HUES64 (cell line): ENCODE measurements at regions not wholly inside any gene's neighbourhood (a gene's known extent, or its start where the extent isn't known, plus 50 kb on each side); places are given as distances from the start of the nearest gene placed in this dataset.

Experiments used
- H3K27ac ChIP-seq: 2 replicates; pipeline ENCODE4 v1.7.0; 2013; ENCODE audit warnings: low read depth, low read length, inconsistent platforms
- H3K27me3 ChIP-seq: 2 replicates; pipeline ENCODE4 v1.6.1; 2013; ENCODE audit warnings: mild to moderate bottlenecking, low read length; ENCODE audit not compliant: insufficient read depth
- H3K36me3 ChIP-seq: 2 replicates; pipeline ENCODE4 v1.6.1; 2013; ENCODE audit warnings: mild to moderate bottlenecking, low read length; ENCODE audit not compliant: insufficient read depth
- H3K4me1 ChIP-seq: 2 replicates; pipeline ENCODE4 v1.6.1; 2013; ENCODE audit warnings: mild to moderate bottlenecking, low read length, moderate library complexity; ENCODE audit not compliant: insufficient read depth
- H3K4me3 ChIP-seq: 2 replicates; pipeline ENCODE4 v1.5.1; 2013; ENCODE audit warnings: mild to moderate bottlenecking, low read length, moderate library complexity
- H3K9ac ChIP-seq: 2 replicates; pipeline ENCODE4 v1.6.1; 2013; ENCODE audit warnings: mild to moderate bottlenecking, low read depth, low read length
- H3K9me3 ChIP-seq: 2 replicates; pipeline ENCODE4 v1.6.1; 2013; ENCODE audit warnings: low read depth, low read length; ENCODE audit not compliant: insufficient read depth
- WGBS: fragments of 150-250, 120-280 bp; methylation state at CpG from one replicate; pipeline ENCODE4 v1.1.7; 2013; ENCODE audit warnings: missing lambda C conversion rate; 5-methylcytosine and 5-hydroxymethylcytosine counted together

DNA sequence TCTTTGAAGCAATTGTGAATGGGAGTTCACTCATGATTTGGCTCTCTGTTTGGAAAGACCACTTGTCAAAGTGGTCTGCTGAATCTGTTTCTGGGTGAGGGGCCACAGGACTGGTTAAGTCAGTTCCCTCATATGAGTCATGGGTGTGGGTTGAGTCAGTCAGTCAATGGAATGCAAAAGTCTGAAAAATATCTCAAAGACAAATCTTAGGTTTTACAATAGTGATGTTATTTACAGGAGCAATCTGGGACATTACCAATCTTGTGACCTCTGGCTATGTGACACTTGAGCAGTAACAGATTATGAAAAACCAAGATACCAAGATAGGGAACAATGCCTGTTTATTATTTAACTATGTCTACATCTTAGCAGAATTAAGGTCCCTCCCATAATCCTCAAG, 311.6 kb downstream of the AASDHPPT start:
- H3K9me3 ChIP-seq = 0 out of 2 replicates have a peak, but pooled peaks cover 3% of the 10 kb centered on the region
- H3K4me3 ChIP-seq = no peak overlapping the region
- no peaks in the 10 kb centered on the region for H3K27me3 ChIP-seq
- H3K36me3 ChIP-seq = no peaks in the 10 kb centered on the region
- H3K27ac ChIP-seq = no peak overlapping the region
- H3K9ac ChIP-seq = no peak overlapping the region
- H3K4me1 ChIP-seq = peaks cover 18% of the 10 kb centered on the region

DNA sequence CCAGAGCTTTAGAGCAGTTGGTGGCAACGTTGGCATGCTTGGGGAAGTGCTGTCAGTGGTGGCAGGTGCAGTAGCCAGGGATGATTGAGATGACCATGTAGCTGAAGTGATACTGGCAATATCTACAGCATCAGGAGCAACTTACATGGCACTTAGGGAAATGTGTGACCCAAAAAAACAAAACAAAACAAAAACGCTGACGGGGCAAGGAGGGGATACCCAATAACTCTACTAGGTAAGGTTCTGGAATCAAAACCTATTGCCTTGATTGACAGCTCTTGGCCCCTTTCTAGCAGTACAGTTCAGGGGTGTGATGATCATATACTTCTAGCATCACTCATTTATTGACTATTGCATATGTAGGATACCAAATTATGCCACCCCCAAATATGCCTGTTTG, 312.6 kb downstream of the AASDHPPT start:
- no peak overlapping the region for H3K4me3 ChIP-seq
- no peak overlapping the region for H3K27ac ChIP-seq
- H3K9me3 ChIP-seq = 0 out of 2 replicates have a peak, but pooled peaks cover 3% of the 10 kb centered on the region
- 91% methylated on average over 3 of the region's 3 CpGs for WGBS
- no peaks in the 10 kb centered on the region for H3K27me3 ChIP-seq
- H3K9ac ChIP-seq = no peak overlapping the region
- H3K36me3 ChIP-seq = no peaks in the 10 kb centered on the region
- peaks cover 14% of the 10 kb centered on the region for H3K4me1 ChIP-seq

DNA sequence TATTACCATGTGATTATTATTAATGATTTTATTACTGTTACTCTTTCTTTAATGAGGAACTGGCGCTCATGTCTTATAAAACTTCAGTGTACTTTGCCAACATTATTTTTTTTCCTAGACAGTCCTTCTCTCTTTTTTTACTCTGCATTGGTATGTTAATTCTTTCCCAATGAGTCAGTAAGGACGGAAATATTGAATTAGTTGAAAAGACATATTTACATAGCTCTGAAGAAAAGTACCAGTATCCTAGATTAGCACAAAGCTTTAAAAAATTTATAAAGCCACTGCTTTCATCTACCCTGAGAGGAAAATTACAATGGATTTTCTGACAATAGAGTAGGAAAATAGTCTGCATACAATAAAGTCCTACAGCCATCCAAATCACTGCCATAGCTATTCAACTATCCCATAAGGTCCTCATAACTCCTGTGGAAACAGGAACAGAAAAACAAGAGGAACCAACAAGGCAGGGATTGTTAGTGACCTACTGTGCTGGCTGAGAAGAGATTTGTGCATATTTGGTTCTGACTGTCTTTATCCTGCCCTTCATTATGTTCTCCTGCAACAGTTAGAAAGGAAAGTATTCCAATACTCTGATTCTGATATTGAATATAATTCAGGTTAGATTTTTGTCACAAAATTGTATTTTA, 314.4 kb downstream of the AASDHPPT start:
- Histone ChIP-seq H3K36me3 (no peaks in the 10 kb centered on the region), H3K9ac (no peak overlapping the region), H3K9me3 (peaks cover 16% of the 10 kb centered on the region), H3K27ac (no peak overlapping the region), H3K4me3 (no peak overlapping the region), H3K4me1 (peaks cover 14% of the 10 kb centered on the region), H3K27me3 (no peaks in the 10 kb centered on the region)
- no CpG with 5 or more reads among the region's 2 CpGs for WGBS

DNA sequence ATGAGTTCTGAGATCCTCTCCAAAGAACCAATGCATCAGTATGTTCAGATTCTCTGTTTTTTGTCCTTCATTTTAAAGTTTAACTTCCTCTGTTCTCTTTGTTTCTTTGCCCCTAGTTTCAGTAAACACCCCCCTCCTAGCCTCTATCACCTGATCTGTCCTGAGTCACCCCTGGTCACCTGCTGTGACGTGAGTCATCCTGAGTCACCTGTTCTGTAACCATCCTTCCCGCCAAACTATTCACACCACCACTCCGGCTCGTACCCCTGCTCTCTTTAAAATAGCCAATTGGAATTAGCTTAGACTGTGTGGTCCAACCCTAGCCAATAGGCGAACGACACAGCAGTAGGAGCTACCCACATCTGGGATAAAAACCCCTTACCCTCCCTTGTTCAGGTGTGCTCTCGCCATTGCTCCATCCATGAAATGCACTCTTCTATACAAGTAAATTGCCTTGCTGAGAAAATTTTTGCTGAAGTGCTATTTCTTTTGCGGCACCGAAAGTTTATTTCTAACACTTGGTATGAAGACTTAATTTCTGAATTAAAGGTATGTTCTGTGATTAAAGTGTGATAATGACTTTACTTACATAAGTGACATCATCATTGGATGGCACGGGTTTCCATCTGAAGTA, 318.4 kb downstream of the AASDHPPT start:
- Histone ChIP-seq H3K4me3 (no peak overlapping the region), H3K36me3 (no peaks in the 10 kb centered on the region), H3K9me3 (peaks cover 13% of the 10 kb centered on the region), H3K27ac (no peak overlapping the region), H3K27me3 (no peaks in the 10 kb centered on the region), H3K9ac (no peak overlapping the region), H3K4me1 (peaks cover 22% of the 10 kb centered on the region)
- 96% methylated on average over 9 of the region's 10 CpGs for WGBS

DNA sequence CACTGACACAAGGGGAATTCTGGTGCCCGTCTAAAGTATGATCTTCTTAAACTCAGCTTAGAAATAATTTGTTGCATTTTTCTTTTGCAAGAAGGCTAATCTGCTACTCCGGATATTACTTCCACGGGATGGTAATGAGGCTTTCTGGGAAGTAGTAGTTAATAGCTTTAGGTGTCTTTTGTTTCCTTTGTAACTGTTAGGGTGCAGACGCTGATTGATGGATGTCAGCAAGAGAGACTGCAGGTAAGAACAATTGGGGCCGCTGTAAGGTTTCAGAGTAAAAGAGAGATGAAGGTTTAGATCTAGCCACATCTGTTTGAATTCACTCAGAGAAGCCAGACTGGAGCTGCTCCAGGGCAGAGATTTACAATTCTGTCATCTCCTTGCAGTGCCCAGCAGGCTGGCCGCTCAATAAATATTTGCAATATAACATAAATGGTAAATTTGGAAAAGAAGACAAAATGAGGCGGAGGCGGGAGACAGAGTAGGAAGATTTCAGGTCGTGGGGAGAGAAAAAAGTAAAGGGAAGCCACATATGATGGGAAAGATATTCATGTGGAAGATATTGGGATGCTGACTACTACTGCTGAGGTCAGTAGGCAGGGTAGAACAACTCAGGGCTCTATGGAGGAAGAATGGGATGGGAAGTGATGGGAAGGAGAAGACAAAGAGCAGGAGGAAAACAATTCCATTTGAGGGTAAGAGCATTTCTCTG, 320.5 kb downstream of the AASDHPPT start:
- Histone ChIP-seq H3K27ac (no peak overlapping the region), H3K27me3 (no peaks in the 10 kb centered on the region), H3K9me3 (peaks cover 13% of the 10 kb centered on the region), H3K4me3 (no peak overlapping the region), H3K36me3 (no peaks in the 10 kb centered on the region), H3K9ac (no peak overlapping the region), H3K4me1 (peaks cover 9% of the 10 kb centered on the region)
- WGBS = 90% methylated on average over 8 of the region's 9 CpGs

DNA sequence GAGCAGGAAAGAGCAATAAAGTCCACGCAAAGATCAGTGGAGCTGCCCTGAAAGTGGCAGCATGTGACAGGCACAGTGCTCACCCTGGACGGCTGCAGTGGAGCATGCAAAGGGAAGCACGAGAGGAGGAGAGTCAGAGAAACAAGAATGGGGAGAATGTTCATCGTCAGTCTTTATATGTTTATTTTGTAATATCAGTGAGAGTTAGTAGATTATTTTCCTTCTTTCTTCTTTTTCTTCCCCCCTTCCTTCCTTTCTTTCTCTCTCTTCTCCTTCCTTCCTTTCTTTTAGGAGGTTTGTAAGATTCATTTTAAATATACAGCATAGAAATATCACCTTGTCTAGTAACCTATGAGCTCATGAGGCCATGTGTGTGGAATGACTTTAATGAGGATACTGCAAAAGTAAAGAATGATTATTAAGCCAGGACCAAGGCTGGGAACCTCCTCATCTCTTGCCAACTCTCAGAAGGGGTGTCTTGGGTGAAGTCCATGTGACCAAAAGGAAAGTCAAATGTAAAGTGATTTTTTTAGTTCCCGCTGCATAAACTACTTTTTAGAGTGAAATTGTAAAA, 321.1 kb downstream of the AASDHPPT start:
- Histone ChIP-seq H3K9ac (no peak overlapping the region), H3K27me3 (no peaks in the 10 kb centered on the region), H3K36me3 (no peaks in the 10 kb centered on the region), H3K4me3 (no peak overlapping the region), H3K27ac (no peak overlapping the region), H3K9me3 (peaks cover 13% of the 10 kb centered on the region), H3K4me1 (peaks cover 9% of the 10 kb centered on the region)
- WGBS = 90% methylated on average over 4 of the region's 5 CpGs

DNA sequence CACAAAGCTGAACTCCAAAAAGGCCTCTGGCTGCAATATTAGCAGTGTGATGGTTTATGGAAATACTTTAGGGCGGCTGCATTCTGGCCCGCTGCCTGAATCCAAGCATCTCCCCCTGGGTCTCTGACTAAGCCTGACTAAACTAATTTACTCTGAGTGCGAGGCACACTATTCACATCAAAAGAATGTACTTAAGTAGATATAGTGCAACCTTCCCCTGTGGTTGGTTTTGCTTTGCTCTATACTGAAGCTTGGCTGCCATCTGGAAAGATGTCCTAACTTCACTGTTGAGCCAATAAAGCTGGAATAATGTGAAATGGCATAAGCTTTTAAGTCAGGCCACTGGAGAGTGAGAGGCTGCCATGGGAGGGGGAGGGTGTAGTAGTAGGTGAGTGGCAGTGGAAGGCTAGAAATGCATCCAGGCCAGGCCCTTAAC, 321.6 kb downstream of the AASDHPPT start:
- WGBS = 88% methylated on average over 3 of the region's 3 CpGs
- Histone ChIP-seq H3K4me3 (no peak overlapping the region), H3K9me3 (peaks cover 13% of the 10 kb centered on the region), H3K36me3 (no peaks in the 10 kb centered on the region), H3K9ac (no peak overlapping the region), H3K27ac (no peak overlapping the region), H3K27me3 (no peaks in the 10 kb centered on the region), H3K4me1 (peaks cover 9% of the 10 kb centered on the region)

DNA sequence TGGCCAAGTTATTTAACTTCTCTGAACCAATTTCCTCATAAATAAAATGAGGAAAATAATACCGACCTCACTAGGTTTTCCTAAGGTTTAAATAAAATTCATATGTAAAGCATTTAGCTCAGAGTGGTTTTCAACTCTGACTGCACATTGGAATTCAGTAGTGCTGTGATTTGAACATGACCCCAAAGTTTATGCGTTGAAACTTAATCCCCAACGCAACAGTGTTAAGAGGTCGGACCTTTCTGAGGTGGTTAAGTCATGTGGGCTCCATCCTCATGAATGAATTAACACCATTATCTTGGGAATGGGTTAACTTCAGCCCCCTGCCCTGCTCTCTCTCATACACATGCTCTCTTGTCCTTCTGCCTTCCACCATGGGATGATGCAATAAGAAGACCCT, 322.2 kb downstream of the AASDHPPT start:
- Histone ChIP-seq H3K27me3 (no peaks in the 10 kb centered on the region), H3K9me3 (peaks cover 13% of the 10 kb centered on the region), H3K4me3 (no peak overlapping the region), H3K27ac (no peak overlapping the region), H3K9ac (no peak overlapping the region), H3K4me1 (peaks cover 9% of the 10 kb centered on the region), H3K36me3 (no peaks in the 10 kb centered on the region)
- WGBS = 100% methylated on average over 4 of the region's 4 CpGs

DNA sequence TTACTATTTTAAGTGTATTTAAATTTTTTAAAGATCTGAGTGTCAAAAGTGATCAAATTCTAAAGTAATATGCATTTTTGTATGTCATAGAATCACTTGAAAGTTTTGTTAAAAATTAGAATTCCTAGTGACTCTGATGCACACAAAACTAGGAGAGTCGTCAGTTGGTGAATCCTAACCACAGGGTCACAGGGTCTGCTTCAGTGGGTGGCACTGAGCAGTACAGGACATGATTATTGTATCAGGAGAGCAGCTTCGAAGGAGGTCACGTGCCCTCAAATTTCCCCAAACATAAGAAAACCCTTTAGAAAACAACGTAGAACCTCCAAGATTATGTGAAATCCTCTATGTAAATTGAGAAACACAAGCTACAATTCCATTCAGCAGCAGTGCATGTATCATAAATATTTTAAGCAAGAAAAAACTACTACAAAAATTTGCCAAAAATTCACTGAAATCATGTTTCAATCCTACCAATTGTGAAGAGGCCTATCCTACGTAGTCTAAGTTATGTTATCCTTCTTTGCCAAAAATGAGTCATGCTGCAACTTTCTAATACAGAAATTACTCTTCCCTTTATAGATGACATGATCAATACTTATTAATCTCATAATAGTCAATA, 323.6 kb downstream of the AASDHPPT start:
- peaks cover 8% of the 10 kb centered on the region for H3K9me3 ChIP-seq
- H3K27ac ChIP-seq = no peak overlapping the region
- no peaks in the 10 kb centered on the region for H3K36me3 ChIP-seq
- peaks cover 9% of the 10 kb centered on the region for H3K4me1 ChIP-seq
- no peak overlapping the region for H3K9ac ChIP-seq
- no peak overlapping the region for H3K4me3 ChIP-seq
- H3K27me3 ChIP-seq = no peaks in the 10 kb centered on the region
- 95% methylated on average over 5 of the region's 5 CpGs for WGBS

DNA sequence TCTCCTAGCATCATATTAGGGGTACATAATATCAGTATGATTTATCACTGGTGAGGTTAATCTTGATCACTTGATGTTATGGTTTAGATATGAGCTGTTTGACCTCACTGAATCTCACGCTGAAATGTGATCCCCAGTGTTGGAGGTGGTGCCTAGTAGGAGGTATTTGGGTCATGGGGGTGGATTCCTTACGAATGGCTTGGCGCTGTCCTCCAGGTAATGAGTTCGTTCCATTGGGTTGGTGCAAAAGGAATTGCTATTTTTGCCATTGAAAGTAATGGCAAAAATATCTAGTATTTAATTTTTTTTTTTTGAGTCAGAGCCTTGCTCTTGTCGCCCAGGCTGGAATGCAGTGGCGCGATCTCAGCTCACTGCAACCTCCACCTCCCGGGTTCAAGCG, 326.3 kb downstream of the AASDHPPT start:
- H3K4me1 ChIP-seq = no peaks in the 10 kb centered on the region; the same call in 1 of the 2 replicates
- H3K4me3 ChIP-seq = no peak overlapping the region
- H3K27ac ChIP-seq = no peak overlapping the region
- no peaks in the 10 kb centered on the region for H3K36me3 ChIP-seq
- WGBS = 91% methylated on average over 5 of the region's 9 CpGs
- no peaks in the 10 kb centered on the region for H3K9me3 ChIP-seq
- H3K9ac ChIP-seq = no peak overlapping the region
- no peaks in the 10 kb centered on the region for H3K27me3 ChIP-seq

DNA sequence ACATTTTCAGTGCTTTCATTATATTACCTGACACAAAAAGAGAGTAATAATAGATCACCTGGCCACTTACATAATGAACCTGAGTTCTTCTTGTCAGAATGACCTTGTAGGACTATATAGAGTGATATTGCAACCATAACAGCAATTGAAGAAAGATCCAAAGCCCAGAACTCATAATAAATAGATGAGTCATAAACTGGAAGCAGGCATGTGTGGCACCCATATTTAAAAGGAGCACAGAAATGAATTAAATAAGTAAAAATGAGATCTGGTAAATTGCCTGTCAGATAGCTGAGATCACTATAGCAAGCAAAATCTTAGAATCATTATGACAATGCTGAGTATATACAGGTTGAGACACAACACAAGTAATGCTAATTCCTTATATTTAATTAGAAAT, 331.8 kb downstream of the AASDHPPT start:
- H3K9me3 ChIP-seq = no peaks in the 10 kb centered on the region
- H3K27ac ChIP-seq = no peak overlapping the region
- no peak overlapping the region for H3K9ac ChIP-seq
- no peaks in the 10 kb centered on the region for H3K27me3 ChIP-seq
- no peaks in the 10 kb centered on the region for H3K36me3 ChIP-seq
- no peaks in the 10 kb centered on the region for H3K4me1 ChIP-seq
- H3K4me3 ChIP-seq = no peak overlapping the region
